Esophagus muscularis mucosa (tissue), 4 donors: ENCODE measurements at regions not wholly inside any gene's neighbourhood (a gene's known extent, or its start where the extent isn't known, plus 50 kb on each side); places are given as distances from the start of the nearest gene placed in this dataset.

Source experiments
- CTCF ChIP-seq, 3 experiments: fragments of 200-600 bp in 2 of 3; fragments of 450-650 bp in 1 of 3; sonication (generic) in 2 of 3; IDR thresholded peaks; one replicate each; pipeline ENCODE4 v1.5.1; 2017 to 2019; ENCODE audit warnings: antibody characterized with exemption in 3 of 3, mild to moderate bottlenecking in 2 of 3, moderate library complexity in 1 of 3
- EP300 ChIP-seq: sonication (generic); formaldehyde crosslinking; IDR thresholded peaks from one replicate; pipeline ENCODE4 v1.6.1; 2017; ENCODE audit warnings: antibody characterized with exemption
- POLR2A ChIP-seq: fragments of 450-650 bp; IDR thresholded peaks from one replicate; pipeline ENCODE4 v1.6.1; 2017; ENCODE audit warnings: antibody characterized with exemption, moderate library complexity, mild to moderate bottlenecking, low read depth
- POLR2AphosphoS5 ChIP-seq, 2 donors: sonication (generic); formaldehyde crosslinking; IDR thresholded peaks; one replicate each; pipeline ENCODE4 v1.6.1; 2017; ENCODE audit warnings: antibody characterized with exemption in 2 of 2

- TF ChIP-seq POLR2AphosphoS5 (IDR thresholded peaks at IDR 0.05): no peak
- TF ChIP-seq CTCF (IDR thresholded peaks at IDR 0.05): no peak
- TF ChIP-seq POLR2A: no peak
- no peak for TF ChIP-seq EP300
Measured at GRCh38 chrY:7515812-7516211, 604.3 kb upstream of the AMELY start.
